Type B pancreatic cell (in vitro differentiated cells): ENCODE measurements at regions not wholly inside any gene's neighbourhood (a gene's known extent, or its start where the extent isn't known, plus 50 kb on each side); places are given as distances from the start of the nearest gene placed in this dataset.

Experiments
- DNase-seq: peaks from one replicate; pipeline ENCODE4 v3.0.0; 2021; ENCODE audit warnings: mixed read lengths; ENCODE audit not compliant: unreplicated experiment; ENCODE audit errors: extremely low spot score
- H3K27ac Mint-ChIP-seq: 2 replicates; pipeline ENCODE4 v1.8.0; 2021; ENCODE audit warnings: mild to moderate bottlenecking, mixed read lengths
- H3K27me3 Mint-ChIP-seq: 2 replicates; pipeline ENCODE4 v1.8.0; 2021; ENCODE audit warnings: mixed read lengths
- H3K36me3 Mint-ChIP-seq: 2 replicates; pipeline ENCODE4 v1.8.0; 2021; ENCODE audit warnings: mixed read lengths
- H3K4me1 Mint-ChIP-seq: one replicate; pipeline ENCODE4 v1.8.0; 2021; ENCODE audit warnings: mixed read lengths; ENCODE audit not compliant: unreplicated experiment
- H3K4me3 Mint-ChIP-seq: 2 replicates; pipeline ENCODE4 v1.8.0; 2021; ENCODE audit warnings: mild to moderate bottlenecking, mixed read lengths
- H3K9me3 Mint-ChIP-seq: 2 replicates; pipeline ENCODE4 v1.8.0; 2021; ENCODE audit warnings: mixed read lengths
- TF ChIP-seq, protein P1 (sequence below): fragments of 200-600 bp; sonication (generic); conservative IDR thresholded peaks from 2 replicates; pipeline ENCODE4 v1.5.0; 2021; ENCODE audit warnings: antibody characterized with exemption, mild to moderate bottlenecking

DNA sequence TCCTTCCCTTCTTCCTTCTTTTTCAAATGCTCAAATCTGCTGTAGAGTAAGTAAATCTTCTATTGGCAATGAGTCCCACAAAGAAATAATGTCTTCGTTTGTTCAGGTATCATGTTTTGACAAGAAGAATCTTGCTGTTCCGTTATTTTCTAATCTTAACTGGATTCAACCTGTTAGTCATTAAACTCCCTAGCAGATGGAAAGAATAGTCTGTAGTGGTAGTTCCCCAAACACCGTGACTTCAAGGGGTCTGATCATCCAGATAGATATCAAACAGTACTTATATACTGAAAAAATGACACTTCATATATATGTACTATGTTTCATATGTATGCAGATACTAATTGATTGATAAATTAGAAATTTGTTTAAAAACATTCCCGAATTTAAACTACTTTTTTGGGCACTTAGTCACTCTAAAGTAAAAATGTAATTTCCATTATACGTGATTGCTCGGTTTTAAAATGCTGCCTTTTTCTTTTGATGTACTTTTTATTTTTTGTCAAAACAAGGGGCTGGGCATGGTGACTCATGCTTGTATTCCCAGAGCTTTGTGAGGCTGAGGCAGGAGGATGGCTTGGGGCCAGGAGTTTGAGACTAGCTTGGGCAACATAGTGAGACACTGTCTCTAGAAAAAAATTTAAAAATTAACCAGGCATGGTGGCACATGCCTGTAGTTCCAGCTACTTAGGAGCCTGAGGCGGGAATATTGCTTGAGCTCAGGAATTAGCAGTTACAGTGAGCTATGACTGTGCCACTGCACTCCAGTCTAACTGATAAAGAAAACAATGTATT is 335.7 kb upstream of the SNX7 start:
- TF ChIP-seq, protein P1, sequence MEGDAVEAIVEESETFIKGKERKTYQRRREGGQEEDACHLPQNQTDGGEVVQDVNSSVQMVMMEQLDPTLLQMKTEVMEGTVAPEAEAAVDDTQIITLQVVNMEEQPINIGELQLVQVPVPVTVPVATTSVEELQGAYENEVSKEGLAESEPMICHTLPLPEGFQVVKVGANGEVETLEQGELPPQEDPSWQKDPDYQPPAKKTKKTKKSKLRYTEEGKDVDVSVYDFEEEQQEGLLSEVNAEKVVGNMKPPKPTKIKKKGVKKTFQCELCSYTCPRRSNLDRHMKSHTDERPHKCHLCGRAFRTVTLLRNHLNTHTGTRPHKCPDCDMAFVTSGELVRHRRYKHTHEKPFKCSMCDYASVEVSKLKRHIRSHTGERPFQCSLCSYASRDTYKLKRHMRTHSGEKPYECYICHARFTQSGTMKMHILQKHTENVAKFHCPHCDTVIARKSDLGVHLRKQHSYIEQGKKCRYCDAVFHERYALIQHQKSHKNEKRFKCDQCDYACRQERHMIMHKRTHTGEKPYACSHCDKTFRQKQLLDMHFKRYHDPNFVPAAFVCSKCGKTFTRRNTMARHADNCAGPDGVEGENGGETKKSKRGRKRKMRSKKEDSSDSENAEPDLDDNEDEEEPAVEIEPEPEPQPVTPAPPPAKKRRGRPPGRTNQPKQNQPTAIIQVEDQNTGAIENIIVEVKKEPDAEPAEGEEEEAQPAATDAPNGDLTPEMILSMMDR = no peak
- Mint-ChIP-seq H3K36me3 (no peaks in the 10 kb centered on the region), H3K9me3 (no peaks in the 10 kb centered on the region), H3K4me1 (peaks cover 7% of the 10 kb centered on the region), H3K27me3 (no peaks in the 10 kb centered on the region), H3K27ac (no peak overlapping the region), H3K4me3 (no peak overlapping the region)
- no peak for DNase-seq

DNA sequence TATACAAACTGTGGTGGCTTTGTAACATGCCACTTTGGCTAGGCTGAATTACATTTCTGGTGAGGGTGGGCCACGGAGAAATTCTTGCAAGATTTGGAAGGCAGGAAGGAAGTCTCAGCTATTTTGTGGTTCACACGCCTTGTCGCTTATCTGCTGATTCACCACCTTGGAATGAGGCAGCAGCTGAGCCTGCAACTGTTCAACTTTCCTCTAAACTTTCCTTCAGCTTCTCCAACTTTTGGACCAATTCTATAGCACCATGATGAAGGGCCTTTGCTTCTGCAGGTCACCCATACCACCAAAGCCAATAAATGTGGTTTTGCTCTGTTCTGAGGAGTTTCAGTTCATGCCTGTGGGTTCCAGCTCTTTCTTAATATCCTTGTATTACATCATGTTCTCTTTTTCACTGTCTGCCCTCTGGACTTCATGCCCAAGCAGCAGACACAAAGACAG is 337.6 kb upstream of the SNX7 start:
- peak overlapping the region; percentile 95 for H3K27ac Mint-ChIP-seq
- H3K36me3 Mint-ChIP-seq = no peaks in the 10 kb centered on the region
- no peak overlapping the region for H3K4me3 Mint-ChIP-seq
- no peaks in the 10 kb centered on the region for H3K9me3 Mint-ChIP-seq
- TF ChIP-seq, protein P1 = no peak
- H3K4me1 Mint-ChIP-seq = peaks cover 5% of the 10 kb centered on the region
- no peak for DNase-seq
- no peaks in the 10 kb centered on the region for H3K27me3 Mint-ChIP-seq

DNA sequence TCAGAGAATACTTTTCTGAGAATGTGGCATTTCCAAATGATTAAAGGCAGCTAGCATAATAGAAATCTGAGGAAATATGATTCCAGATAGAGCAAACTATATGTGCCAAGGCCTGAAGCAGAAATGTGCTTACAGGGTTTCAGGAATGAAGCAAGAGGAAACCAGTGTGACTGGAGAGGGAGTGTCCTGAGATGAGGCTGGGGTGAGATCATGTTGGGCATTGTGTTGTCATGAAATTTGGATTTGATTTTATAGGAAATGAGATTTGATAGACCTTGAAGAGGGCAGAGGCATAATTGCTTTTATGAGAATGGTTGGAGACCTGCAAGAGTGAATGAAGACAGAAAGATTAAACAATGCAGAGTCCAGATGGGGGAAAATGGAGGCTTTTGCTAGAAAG is 338.1 kb upstream of the SNX7 start:
- H3K36me3 Mint-ChIP-seq = no peaks in the 10 kb centered on the region
- H3K27me3 Mint-ChIP-seq = no peaks in the 10 kb centered on the region
- peak overlapping the region; percentile 58 for H3K4me3 Mint-ChIP-seq
- TF ChIP-seq, protein P1 = no peak
- peak overlapping the region; percentile 95 for H3K27ac Mint-ChIP-seq
- no peaks in the 10 kb centered on the region for H3K9me3 Mint-ChIP-seq
- peaks cover 5% of the 10 kb centered on the region for H3K4me1 Mint-ChIP-seq
- DNase-seq = no peak

DNA sequence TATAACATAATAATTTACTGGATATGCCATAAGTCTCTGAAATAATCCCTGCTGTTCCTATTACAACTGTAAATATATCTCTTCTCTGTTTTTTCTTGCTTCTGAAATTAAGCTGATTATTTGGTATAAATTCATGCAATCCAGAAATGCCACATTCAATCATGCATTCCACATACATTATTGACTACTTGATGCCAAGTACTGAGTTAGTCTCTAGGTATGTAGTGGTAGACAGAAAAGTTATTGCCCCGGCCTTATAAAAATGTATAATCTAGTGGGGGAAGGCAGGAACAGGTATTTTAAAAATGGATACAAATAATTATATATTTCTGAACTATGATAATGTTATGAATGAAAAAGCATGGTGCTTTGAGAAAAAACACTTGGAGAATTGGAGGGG is 338.6 kb upstream of the SNX7 start:
- Mint-ChIP-seq H3K27ac (peak overlapping the region; percentile 95), H3K27me3 (no peaks in the 10 kb centered on the region), H3K4me1 (peaks cover 3% of the 10 kb centered on the region), H3K4me3 (no peak overlapping the region), H3K9me3 (no peaks in the 10 kb centered on the region), H3K36me3 (no peaks in the 10 kb centered on the region)
- TF ChIP-seq, protein P1 = no peak
- DNase-seq = no peak

DNA sequence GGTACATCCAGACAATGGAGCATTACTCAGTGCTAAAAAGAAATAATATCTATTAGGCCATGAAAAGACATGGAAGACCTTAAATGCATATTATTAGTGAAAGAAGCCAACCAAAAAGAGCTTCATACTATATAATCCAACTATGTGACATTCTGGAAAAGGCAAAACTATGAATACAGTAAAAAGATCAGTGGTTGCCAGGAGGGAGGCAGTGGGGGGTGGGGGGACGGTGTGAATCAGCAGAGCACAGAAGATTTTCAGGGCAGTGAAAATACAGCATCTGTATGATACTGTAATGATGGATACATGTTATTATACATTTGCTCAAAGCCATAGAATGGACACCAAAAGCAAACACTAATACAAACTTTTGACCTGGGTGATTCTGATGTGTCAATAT is 339.4 kb upstream of the SNX7 start:
- no peak for DNase-seq
- TF ChIP-seq, protein P1 = no peak
- no peaks in the 10 kb centered on the region for H3K36me3 Mint-ChIP-seq
- no peak overlapping the region for H3K27ac Mint-ChIP-seq
- H3K4me3 Mint-ChIP-seq = no peak overlapping the region
- no peaks in the 10 kb centered on the region for H3K9me3 Mint-ChIP-seq
- no peaks in the 10 kb centered on the region for H3K27me3 Mint-ChIP-seq
- no peaks in the 10 kb centered on the region for H3K4me1 Mint-ChIP-seq
